ENCODE measurements at regions not wholly inside any gene's neighbourhood (a gene's known extent, or its start where the extent isn't known, plus 50 kb on each side); places are given as distances from the start of the nearest gene placed in this dataset.
"Not testable (repeated sequence)": the region's sequence is repeated elsewhere in the genome, so short reads cannot be mapped to it uniquely, and the experiment has no call there.

GRCh38 chr10:118873091-118873737, 118.4 kb upstream of the CACUL1 start:
- no peak for DNase-seq

DNA sequence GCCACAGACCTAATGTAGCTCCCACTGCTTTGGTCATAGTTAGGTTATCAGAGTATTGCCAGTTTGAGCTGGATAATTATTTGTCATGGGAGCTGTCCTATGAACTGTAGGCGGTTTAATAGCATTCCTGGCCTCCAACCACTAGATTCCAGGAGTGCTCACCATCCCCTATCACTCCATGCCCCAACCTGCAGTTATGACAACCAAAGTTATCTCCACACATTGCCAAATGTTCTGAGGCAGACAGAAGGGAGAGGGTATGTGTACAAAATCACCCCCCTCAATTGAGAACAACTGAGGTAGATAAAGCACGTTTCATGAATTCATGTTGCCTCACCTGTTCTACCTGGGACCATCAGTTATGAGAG, 119.0 kb upstream of the CACUL1 start:
- DNase-seq, result no peak

DNA sequence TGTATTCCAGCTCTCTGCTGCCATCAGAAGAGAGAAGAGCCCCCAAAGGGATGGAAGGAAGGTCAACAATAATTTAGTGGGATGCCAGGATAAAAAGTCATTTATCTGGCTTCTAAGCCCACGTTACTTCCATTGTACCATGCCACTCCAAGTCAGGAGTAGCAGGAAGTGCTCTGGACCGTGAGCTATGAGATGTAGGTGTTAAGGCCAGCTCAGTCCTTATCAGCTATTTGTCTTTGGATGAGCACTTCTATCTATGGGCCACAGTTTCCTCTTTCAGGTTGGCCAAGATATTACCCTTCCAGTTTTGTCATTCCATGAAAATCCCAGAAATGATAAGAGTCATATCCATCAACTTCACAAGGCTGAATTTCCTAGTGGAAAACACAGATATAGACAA, 119.4 kb upstream of the CACUL1 start:
- DNase-seq, result no peak

DNA sequence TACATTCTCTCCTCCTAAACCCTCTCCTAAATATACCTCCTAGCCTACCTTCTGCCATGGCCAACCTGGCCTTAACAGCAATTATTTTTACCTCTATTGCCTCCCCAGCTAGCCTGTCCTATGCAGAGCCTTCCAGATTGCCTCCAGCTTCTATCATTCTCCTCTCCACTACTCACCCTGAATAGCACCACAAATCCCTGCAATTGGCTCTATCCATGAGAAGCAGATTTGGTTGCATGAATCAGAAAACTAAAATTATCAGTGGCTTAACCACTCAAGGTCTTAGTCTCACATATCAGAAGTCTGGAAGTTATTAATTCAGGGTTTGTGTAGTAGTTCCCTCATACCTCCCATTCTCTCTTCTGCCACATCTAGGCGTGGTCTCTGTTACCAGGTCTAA, 120.3 kb upstream of the CACUL1 start:
- DNase-seq, result no peak

GRCh38 chr10:118882741-118883140, 128.0 kb upstream of the CACUL1 start:
- no peak for DNase-seq

DNA sequence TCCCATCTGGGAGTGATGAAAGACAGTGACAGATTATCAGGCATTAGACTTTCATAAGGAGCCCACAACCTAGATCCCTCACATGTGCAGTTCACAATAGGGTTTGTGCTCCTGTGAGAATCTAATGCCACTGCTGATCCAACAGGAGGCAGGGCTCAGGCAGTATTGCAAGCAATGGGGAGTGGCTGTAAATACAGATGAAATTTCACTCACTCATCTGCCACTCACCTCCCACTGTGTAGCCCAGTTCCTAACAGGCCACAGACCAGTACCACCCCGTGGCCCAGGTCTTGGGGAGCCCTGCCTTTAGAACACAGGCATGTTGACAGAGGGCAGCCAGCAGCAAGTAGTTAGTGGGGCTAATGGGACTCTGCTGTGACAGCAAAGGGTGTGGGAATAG, 137.3 kb upstream of the NANOS1 start:
- no peak for DNase-seq

DNA sequence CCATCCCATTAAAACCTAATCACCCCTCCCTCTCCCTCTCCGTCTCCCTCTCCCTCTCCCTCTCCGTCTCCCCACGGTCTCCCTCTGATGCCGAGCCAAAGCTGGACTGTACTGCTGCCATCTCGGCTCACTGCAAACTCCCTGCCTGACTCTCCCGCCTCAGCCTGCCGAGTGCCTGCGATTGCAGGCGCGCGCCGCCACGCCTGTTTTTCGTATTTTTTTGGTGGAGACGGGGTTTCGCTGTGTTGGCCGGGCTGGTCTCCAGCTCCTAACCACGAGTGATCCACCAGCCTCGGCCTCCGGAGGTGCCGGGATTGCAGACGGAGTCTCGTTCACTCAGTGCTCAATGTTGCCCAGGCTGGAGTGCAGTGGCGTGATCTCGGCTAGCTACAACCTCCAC, 134.6 kb upstream of the NANOS1 start:
- DNase-seq, result not testable (repeated sequence)

- DNase-seq, result no peak
These were observed 128.9 kb upstream of the NANOS1 start for GRCh38 chr10:118900617-118901016.

DNA sequence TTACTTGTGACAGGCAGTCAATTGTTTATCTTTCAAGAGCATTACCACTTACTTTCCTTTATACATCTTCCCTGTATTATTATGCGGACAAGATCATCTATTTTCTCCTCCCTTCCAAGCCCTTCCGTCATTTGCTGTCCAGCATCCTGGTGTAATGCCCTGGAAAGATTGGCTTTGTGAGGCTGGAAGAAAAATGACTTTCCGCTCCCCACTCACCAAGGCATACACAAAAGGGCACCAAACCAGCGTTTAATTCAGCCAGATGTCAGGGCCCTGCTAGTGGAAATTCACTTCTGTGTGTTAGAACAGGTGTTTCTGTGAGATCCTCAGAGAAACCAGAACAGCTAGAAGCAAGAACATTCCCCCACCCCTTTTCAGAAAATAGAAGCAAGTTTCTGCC, 128.1 kb upstream of the NANOS1 start:
- DNase-seq, result no peak

- DNase-seq, result no peak
These were observed 127.6 kb upstream of the NANOS1 start for GRCh38 chr10:118901906-118902305.

DNA sequence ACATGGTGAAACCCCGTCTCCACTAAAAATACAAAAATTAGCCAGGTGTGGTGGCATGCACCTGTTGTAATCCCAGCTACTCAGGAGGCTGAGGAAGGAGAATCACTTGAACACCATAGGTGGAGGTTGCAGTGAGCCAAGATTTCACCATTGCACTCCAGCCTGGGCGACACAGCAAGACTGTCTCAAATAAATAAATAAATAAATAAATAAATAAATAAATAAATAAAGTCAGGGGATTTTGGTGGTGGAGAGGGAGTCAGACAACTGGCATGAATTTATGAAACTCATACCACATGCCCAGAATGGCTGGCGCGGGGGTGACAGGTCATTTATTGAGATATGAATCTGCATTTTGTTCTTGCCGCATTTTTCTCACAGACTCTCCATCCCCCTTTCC, 126.9 kb upstream of the NANOS1 start:
- not testable (repeated sequence) for DNase-seq

DNA sequence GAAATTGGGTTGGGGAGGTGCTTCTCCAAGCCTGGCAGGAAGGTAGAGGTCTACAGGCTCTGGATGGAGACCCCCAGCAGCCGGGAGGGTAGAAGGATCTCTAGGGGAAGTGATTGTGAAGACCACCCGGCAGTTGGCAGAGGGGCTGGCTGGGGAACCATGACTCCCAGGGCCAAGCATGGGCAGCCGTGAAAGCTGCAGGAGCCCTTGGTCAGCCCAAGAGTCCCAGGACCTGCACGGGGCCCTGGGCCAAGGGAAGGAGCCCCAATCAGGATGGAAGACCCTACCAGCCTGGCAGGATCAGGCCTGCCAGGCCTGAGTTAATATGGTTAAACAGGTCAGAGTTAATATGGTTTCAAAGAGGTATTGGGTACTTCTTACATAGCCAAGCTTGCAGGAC, 126.3 kb upstream of the NANOS1 start:
- no peak for DNase-seq

GRCh38 chr10:118903691-118904090, 125.8 kb upstream of the NANOS1 start:
- DNase-seq, result no peak

- no peak for DNase-seq
These were observed 125.2 kb upstream of the NANOS1 start for GRCh38 chr10:118904286-118904685.

DNA sequence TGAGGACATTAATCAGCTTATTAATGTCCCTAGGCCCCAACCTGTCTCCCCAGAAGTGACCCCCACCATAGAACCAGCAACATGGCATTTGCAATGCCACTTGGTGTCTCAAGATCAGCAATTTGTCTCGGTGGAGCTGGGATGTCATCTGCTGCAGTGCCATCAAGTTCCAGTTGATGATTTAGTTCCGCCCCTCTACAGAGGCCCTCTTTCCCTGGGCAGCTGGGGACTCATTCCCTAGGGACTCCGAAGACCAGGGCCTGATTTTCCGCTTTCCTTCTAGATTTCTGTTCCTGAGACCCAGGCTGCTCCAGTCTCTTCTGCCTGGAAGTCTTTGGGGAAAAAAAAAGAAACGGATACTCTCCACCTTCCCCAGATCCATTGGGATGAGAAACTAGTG, 122.5 kb upstream of the NANOS1 start:
- no peak for DNase-seq

- no peak for DNase-seq
These were observed 120.8 kb upstream of the NANOS1 start for GRCh38 chr10:118908557-118909256.

- DNase-seq, result no peak
These were observed 118.8 kb upstream of the NANOS1 start for GRCh38 chr10:118910702-118911101.

GRCh38 chr10:118911363-118911762, 118.2 kb upstream of the NANOS1 start:
- DNase-seq, result no peak

DNA sequence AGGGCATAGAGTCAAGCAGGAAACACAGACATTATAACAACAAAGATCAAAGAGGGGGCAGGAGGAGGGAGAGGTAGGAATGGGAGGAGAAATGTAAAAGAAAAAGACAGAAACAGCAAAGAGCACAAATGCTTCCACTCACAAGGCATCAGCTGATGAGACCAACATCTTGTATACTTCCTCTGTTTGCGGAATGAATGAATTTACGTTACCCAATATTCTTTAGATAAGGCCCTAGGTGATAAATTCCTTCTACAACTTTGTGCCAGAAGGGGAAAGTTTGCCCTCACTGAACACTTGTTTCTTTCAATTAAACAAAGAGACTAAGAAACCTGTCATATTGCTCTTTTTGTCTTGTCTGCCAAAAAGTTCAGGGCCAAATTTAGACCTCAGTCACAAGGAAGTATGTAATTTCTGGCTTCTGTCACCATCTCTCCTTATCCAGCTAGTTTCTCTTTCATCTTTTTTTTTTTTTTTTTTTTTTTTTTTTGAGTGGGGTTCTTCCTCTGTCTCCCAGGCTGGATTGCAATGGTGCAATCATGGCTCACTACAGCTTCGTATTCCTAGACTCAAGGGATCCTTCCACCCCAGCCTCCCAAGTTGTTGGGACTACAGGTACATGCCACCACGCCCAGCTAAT, 116.4 kb upstream of the NANOS1 start:
- DNase-seq, result no peak

GRCh38 chr10:118913825-118914224, 115.7 kb upstream of the NANOS1 start:
- DNase-seq, result no peak

DNA sequence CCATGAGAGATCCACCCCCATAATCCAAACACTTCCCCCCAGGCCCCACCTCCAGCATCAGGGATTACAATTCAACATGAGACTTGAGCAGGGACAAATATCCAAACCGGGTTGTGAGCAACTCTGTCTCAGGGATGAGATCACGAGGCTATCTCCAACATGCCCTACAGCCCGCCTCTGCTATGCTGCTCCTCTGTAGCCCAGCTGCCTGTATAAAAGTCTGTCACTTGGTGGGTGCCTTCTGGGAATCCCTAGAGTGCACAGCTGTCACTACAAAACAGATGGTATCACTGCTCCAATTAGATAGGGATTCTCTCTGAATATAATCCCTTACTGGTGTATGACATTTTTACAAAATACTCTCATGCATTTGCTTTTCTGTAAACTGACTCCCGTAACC, 114.9 kb upstream of the NANOS1 start:
- DNase-seq, result no peak

- DNase-seq, result no peak
These were observed 114.4 kb upstream of the NANOS1 start for GRCh38 chr10:118915161-118915560.

DNA sequence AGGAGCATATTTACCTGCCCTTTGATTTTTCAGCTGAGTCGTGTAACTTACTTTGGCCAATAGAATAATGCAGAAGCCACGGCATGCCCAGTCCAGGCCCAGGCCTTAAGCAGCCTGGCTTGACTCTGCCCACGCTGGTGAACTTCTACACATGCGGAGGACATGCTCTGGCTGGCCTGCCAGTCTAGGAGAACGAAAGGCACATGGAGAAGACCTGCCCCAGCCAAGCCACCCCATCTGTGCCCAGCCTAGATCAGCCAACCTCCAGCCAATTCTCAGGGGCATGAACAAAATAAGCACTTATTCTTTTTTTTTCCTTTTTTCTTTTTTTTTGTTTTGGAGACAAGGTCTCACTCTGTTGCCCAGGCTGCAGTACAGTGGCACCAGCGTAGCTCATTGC, 112.7 kb upstream of the NANOS1 start:
- no peak for DNase-seq

- no peak for DNase-seq
These were observed 111.8 kb upstream of the NANOS1 start for GRCh38 chr10:118917701-118918100.

GRCh38 chr10:118918116-118918515, 111.4 kb upstream of the NANOS1 start:
- no peak for DNase-seq

Data from stimulated activated CD4-positive, alpha-beta T cell treated with anti-CD3 and anti-CD28 coated beads, Interleukin-1b, Interleukin-23, amount 100 ng/mL, for 48 hours (primary cell).